K562 (cell line): ENCODE measurements at regions not wholly inside any gene's neighbourhood (a gene's known extent, or its start where the extent isn't known, plus 50 kb on each side); places are given as distances from the start of the nearest gene placed in this dataset.

Source experiments
- CHD4 ChIP-seq: fragments of 200-600 bp; sonication (generic); IDR thresholded peaks from 3 replicates; pipeline ENCODE4 v1.6.1; 2012; ENCODE audit warnings: low read depth, mild to moderate bottlenecking, mixed read lengths, low read length, inconsistent platforms; ENCODE audit not compliant: insufficient read depth, insufficient replicate concordance, poor library complexity, severe bottlenecking
- ETS2 ChIP-seq: IDR thresholded peaks from 2 replicates; pipeline ENCODE4 v1.6.1; 2016; ENCODE audit warnings: borderline replicate concordance, missing genetic modification characterization, mild to moderate bottlenecking, moderate library complexity, missing compliant biosample characterization; ENCODE audit not compliant: poor library complexity, severe bottlenecking
- POLR2A ChIP-seq: fragments of 450-650 bp; conservative IDR thresholded peaks from 2 replicates; pipeline ENCODE4 v1.6.1; 2016
- POLR2AphosphoS5 ChIP-seq: IDR thresholded peaks from 2 replicates; pipeline ENCODE4 v1.6.1; 2011; ENCODE audit warnings: mild to moderate bottlenecking, low read depth, low read length, moderate library complexity; ENCODE audit not compliant: control insufficient read depth, insufficient read depth
- TEAD4 ChIP-seq, 2 experiments: sonication (generic) in 1 of 2; formaldehyde crosslinking in 1 of 2; IDR thresholded peaks; 2 replicates each; pipeline versions ENCODE4 v1.6.1 to v1.8.0; 2012 to 2022; ENCODE audit warnings: borderline replicate concordance in 1 of 2, inconsistent platforms in 1 of 2, low read length in 1 of 2, mild to moderate bottlenecking in 1 of 2, missing genetic modification reagents in 1 of 2
- ZFP30 ChIP-seq: fragments of 250-450 bp; sonication (Bioruptor Pico); IDR thresholded peaks from 2 replicates; pipeline ENCODE4 v1.8.0; 2022; ENCODE audit warnings: moderate library complexity, mild to moderate bottlenecking, inconsistent platforms, borderline replicate concordance

DNA sequence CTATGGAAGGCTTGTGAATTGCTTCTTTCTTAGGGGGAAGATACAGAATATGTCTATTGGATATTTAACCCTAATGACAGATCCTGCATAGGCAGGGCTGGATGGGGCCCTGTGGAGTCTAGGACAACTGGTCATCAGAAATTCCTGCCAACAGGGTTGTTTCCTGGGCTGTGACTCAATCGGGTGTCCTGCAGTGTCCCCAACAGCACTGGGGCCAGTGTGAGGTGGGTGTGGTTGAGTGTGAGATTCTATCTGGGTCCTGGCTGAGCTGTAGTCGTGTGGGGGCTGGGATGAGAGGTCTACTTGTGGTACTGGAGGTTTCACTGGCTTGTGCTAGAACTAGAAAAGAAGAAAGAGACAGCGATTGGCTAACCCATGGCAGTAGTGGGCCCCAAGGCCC, 87.3 kb upstream of the WDR1 start:
- no peak for TF ChIP-seq POLR2A
- TF ChIP-seq POLR2AphosphoS5 = no peak
- TF ChIP-seq CHD4 = no peak
- no peak for TF ChIP-seq ETS2
- TF ChIP-seq TEAD4 (IDR thresholded peaks at IDR 0.05; ENCODE audit: low read length) = peak; percentile 52; the same call in 1 of the 2 replicates
- no peak for TF ChIP-seq TEAD4 (CRISPR knock-in tag; IDR thresholded peaks at IDR 0.05; ENCODE audit: borderline replicate concordance)
- no peak for TF ChIP-seq ZFP30
